HG03342 (cell line): ENCODE measurements at regions not wholly inside any gene's neighbourhood (a gene's known extent, or its start where the extent isn't known, plus 50 kb on each side); places are given as distances from the start of the nearest gene placed in this dataset.

Experiments
- ATAC-seq: cut with Tn5 transposase; IDR thresholded peaks from one replicate; pipeline ENCODE4 v1.9.1; 2021; ENCODE audit warnings: mild to moderate bottlenecking, moderate library complexity; ENCODE audit not compliant: unreplicated experiment

- no peak for ATAC-seq
Measured at GRCh38 chr5:168002116-168002515, 289.3 kb upstream of the WWC1 start.

GRCh38 chr5:168005093-168005492 is 286.4 kb upstream of the WWC1 start:
- no peak for ATAC-seq

- no peak for ATAC-seq
Measured at GRCh38 chr5:168005936-168006335, 285.5 kb upstream of the WWC1 start.

GRCh38 chr5:168006456-168007130 is 284.9 kb upstream of the WWC1 start:
- ATAC-seq = no peak

- no peak for ATAC-seq
Measured at GRCh38 chr5:168007286-168007685, 284.2 kb upstream of the WWC1 start.

GRCh38 chr5:168008555-168008954 is 282.9 kb upstream of the WWC1 start:
- no peak for ATAC-seq

GRCh38 chr5:168011096-168011495 is 280.3 kb upstream of the WWC1 start:
- no peak for ATAC-seq

- ATAC-seq = no peak
Measured at GRCh38 chr5:168012006-168012405, 279.4 kb upstream of the WWC1 start.

- ATAC-seq = no peak
Measured at GRCh38 chr5:168013546-168013945, 277.9 kb upstream of the WWC1 start.

GRCh38 chr5:168014433-168015123 is 276.9 kb upstream of the WWC1 start:
- no peak for ATAC-seq

- ATAC-seq = no peak
Measured at GRCh38 chr5:168015506-168015905, 275.9 kb upstream of the WWC1 start.

- no peak for ATAC-seq
Measured at GRCh38 chr5:168017313-168017712, 274.1 kb upstream of the WWC1 start.

- ATAC-seq = no peak
Measured at GRCh38 chr5:168019143-168019542, 272.3 kb upstream of the WWC1 start.

GRCh38 chr5:168020542-168021294 is 270.7 kb upstream of the WWC1 start:
- no peak for ATAC-seq

GRCh38 chr5:168022446-168023169 is 268.8 kb upstream of the WWC1 start:
- ATAC-seq = no peak

- ATAC-seq = no peak
Measured at GRCh38 chr5:168023191-168023590, 268.3 kb upstream of the WWC1 start.

- ATAC-seq = no peak
Measured at GRCh38 chr5:168024306-168024705, 267.1 kb upstream of the WWC1 start.

GRCh38 chr5:168027007-168027406 is 264.4 kb upstream of the WWC1 start:
- ATAC-seq = no peak

GRCh38 chr5:168030912-168031311 is 260.5 kb upstream of the WWC1 start:
- no peak for ATAC-seq

- ATAC-seq = no peak
Measured at GRCh38 chr5:168031614-168032013, 259.8 kb upstream of the WWC1 start.

- ATAC-seq = no peak
Measured at GRCh38 chr5:168039039-168039438, 252.4 kb upstream of the WWC1 start.
